NCI-H526 (cell line): ENCODE measurements at regions not wholly inside any gene's neighbourhood (a gene's known extent, or its start where the extent isn't known, plus 50 kb on each side); places are given as distances from the start of the nearest gene placed in this dataset.

ENCODE experiments used
- DNase-seq, 2 experiments: peaks; one replicate each; lab custom pipeline; 2025; lab: John Stamatoyannopoulos, UW

- no peak for DNase-seq
Measured at GRCh38 chr17:70875729-70876310, 706.5 kb downstream of the KCNJ2 start.

- DNase-seq, result no peak
Measured at GRCh38 chr17:70878879-70879278, 709.5 kb downstream of the KCNJ2 start.

GRCh38 chr17:70879401-70879800 lies 710.1 kb downstream of the KCNJ2 start:
- no peak for DNase-seq

- DNase-seq, result no peak
Measured at GRCh38 chr17:70881093-70881492, 711.8 kb downstream of the KCNJ2 start.

GRCh38 chr17:70882504-70882903 lies 713.2 kb downstream of the KCNJ2 start:
- no peak for DNase-seq

GRCh38 chr17:70886648-70887047 lies 717.3 kb downstream of the KCNJ2 start:
- no peak for DNase-seq

- DNase-seq, result no peak
Measured at GRCh38 chr17:70888324-70888723, 719.0 kb downstream of the KCNJ2 start.

GRCh38 chr17:70891306-70891705 lies 722.0 kb downstream of the KCNJ2 start:
- no peak for DNase-seq

- no peak for DNase-seq
Measured at GRCh38 chr17:70892527-70892926, 723.2 kb downstream of the KCNJ2 start.

GRCh38 chr17:70896843-70897242 lies 727.5 kb downstream of the KCNJ2 start:
- no peak for DNase-seq

GRCh38 chr17:70897446-70897845 lies 728.1 kb downstream of the KCNJ2 start:
- no peak for DNase-seq

- DNase-seq, result no peak
Measured at GRCh38 chr17:70901870-70902269, 732.5 kb downstream of the KCNJ2 start.

GRCh38 chr17:70905796-70906195 lies 736.5 kb downstream of the KCNJ2 start:
- no peak for DNase-seq

GRCh38 chr17:70906808-70907207 lies 737.5 kb downstream of the KCNJ2 start:
- peak; percentile 49 to 57 for DNase-seq

GRCh38 chr17:70912716-70913485 lies 743.6 kb downstream of the KCNJ2 start:
- no peak for DNase-seq

GRCh38 chr17:70916469-70916868 lies 747.1 kb downstream of the KCNJ2 start:
- DNase-seq, result no peak

- no peak for DNase-seq
Measured at GRCh38 chr17:70919241-70919640, 749.9 kb downstream of the KCNJ2 start.

GRCh38 chr17:70920416-70920815 lies 751.1 kb downstream of the KCNJ2 start:
- DNase-seq, result no peak

GRCh38 chr17:70922268-70922667 lies 752.9 kb downstream of the KCNJ2 start:
- DNase-seq, result no peak

GRCh38 chr17:70924776-70925175 lies 755.4 kb downstream of the KCNJ2 start:
- peak in 1 of 2 experiments; percentile 30 for DNase-seq

GRCh38 chr17:70929226-70929625 lies 759.9 kb downstream of the KCNJ2 start:
- no peak for DNase-seq

- DNase-seq, result no peak
Measured at GRCh38 chr17:70934231-70934630, 764.9 kb downstream of the KCNJ2 start.

- no peak for DNase-seq
Measured at GRCh38 chr17:70934835-70935234, 765.5 kb downstream of the KCNJ2 start.

GRCh38 chr17:70936724-70937123 lies 767.4 kb downstream of the KCNJ2 start:
- no peak for DNase-seq
